ENCODE measurements at regions not wholly inside any gene's neighbourhood (a gene's known extent, or its start where the extent isn't known, plus 50 kb on each side); places are given as distances from the start of the nearest gene placed in this dataset.

GRCh38 chr1:55334797-55335196 lies 119.6 kb upstream of the USP24 start:
- TF ChIP-seq CTCF (IDR thresholded peaks at IDR 0.05) (no peak), POLR2A (IDR thresholded peaks at IDR 0.05) (no peak)

Measured in ovary (tissue), 3 donors.